Activated T-cell treated with anti-CD3 and anti-CD28 coated beads for 48 hours (primary cell): ENCODE measurements at regions not wholly inside any gene's neighbourhood (a gene's known extent, or its start where the extent isn't known, plus 50 kb on each side); places are given as distances from the start of the nearest gene placed in this dataset.
"Not testable (repeated sequence)": the region's sequence is repeated elsewhere in the genome, so short reads cannot be mapped to it uniquely, and the experiment has no call there.

Source experiments
- DNase-seq: peaks from one replicate; pipeline ENCODE4 v3.0.0-alpha.2; 2020; ENCODE audit warnings: low read depth

GRCh38 chr2:221915926-221916325 is 343.8 kb upstream of the EPHA4 start:
- DNase-seq = no peak

GRCh38 chr2:221914334-221914880 is 342.3 kb upstream of the EPHA4 start:
- DNase-seq = no peak

GRCh38 chr2:221911890-221912289 is 339.8 kb upstream of the EPHA4 start:
- DNase-seq = no peak

- no peak for DNase-seq
Measured at GRCh38 chr2:221911321-221911720, 339.2 kb upstream of the EPHA4 start.

- DNase-seq = no peak
Measured at GRCh38 chr2:221908518-221908917, 336.4 kb upstream of the EPHA4 start.

GRCh38 chr2:221897718-221898117 is 325.6 kb upstream of the EPHA4 start:
- no peak for DNase-seq

- no peak for DNase-seq
Measured at GRCh38 chr2:221896505-221897151, 324.5 kb upstream of the EPHA4 start.

GRCh38 chr2:221895366-221896121 is 323.4 kb upstream of the EPHA4 start:
- no peak for DNase-seq

- no peak for DNase-seq
Measured at GRCh38 chr2:221893501-221893900, 321.4 kb upstream of the EPHA4 start.

- not testable (repeated sequence) for DNase-seq
Measured at GRCh38 chr2:221892006-221892405, 319.9 kb upstream of the EPHA4 start.

GRCh38 chr2:221883976-221884375 is 311.9 kb upstream of the EPHA4 start:
- no peak for DNase-seq

GRCh38 chr2:221876016-221876415 is 303.9 kb upstream of the EPHA4 start:
- no peak for DNase-seq

- no peak for DNase-seq
Measured at GRCh38 chr2:221874444-221874843, 302.3 kb upstream of the EPHA4 start.

GRCh38 chr2:221857719-221858118 is 285.6 kb upstream of the EPHA4 start:
- no peak for DNase-seq

- no peak for DNase-seq
Measured at GRCh38 chr2:221853297-221853696, 281.2 kb upstream of the EPHA4 start.

GRCh38 chr2:221851531-221852045 is 279.5 kb upstream of the EPHA4 start:
- DNase-seq = no peak

- DNase-seq = no peak
Measured at GRCh38 chr2:221850076-221850475, 278.0 kb upstream of the EPHA4 start.

- DNase-seq = no peak
Measured at GRCh38 chr2:221848286-221848685, 276.2 kb upstream of the EPHA4 start.

- no peak for DNase-seq
Measured at GRCh38 chr2:221845021-221845365, 272.9 kb upstream of the EPHA4 start.

GRCh38 chr2:221844212-221845020 is 272.3 kb upstream of the EPHA4 start:
- no peak for DNase-seq

GRCh38 chr2:221836095-221836494 is 264.0 kb upstream of the EPHA4 start:
- no peak for DNase-seq

- DNase-seq = no peak
Measured at GRCh38 chr2:221833966-221834365, 261.9 kb upstream of the EPHA4 start.

GRCh38 chr2:221831051-221831450 is 258.9 kb upstream of the EPHA4 start:
- no peak for DNase-seq
